PFSK-1 (cell line): ENCODE measurements at regions not wholly inside any gene's neighbourhood (a gene's known extent, or its start where the extent isn't known, plus 50 kb on each side); places are given as distances from the start of the nearest gene placed in this dataset.

Source experiments
- FOXP2 ChIP-seq: optimal IDR thresholded peaks from 2 replicates; pipeline ENCODE3; 2011; ENCODE audit warnings: borderline replicate concordance, control low read depth, inconsistent platforms; ENCODE audit not compliant: insufficient read depth; ENCODE audit errors: extremely low read length, extremely low read depth
- POLR2AphosphoS5 ChIP-seq: IDR thresholded peaks from 2 replicates; pipeline ENCODE4 v1.6.1; 2012; ENCODE audit warnings: low read depth, mild to moderate bottlenecking, control low read depth, low read length, moderate library complexity
- SIN3A ChIP-seq: IDR thresholded peaks from 2 replicates; pipeline ENCODE4 v1.6.1; 2012; ENCODE audit warnings: mild to moderate bottlenecking, low read length, moderate library complexity, borderline replicate concordance; ENCODE audit not compliant: insufficient read depth
- TAF1 ChIP-seq: IDR thresholded peaks from 2 replicates; pipeline ENCODE4 v1.6.1; 2012; ENCODE audit warnings: low read length, control low read depth, borderline replicate concordance; ENCODE audit not compliant: insufficient read depth
- TF ChIP-seq, protein P1 (sequence below), 2 experiments: IDR thresholded peaks; 2 replicates each; pipeline versions ENCODE4 v1.6.1 to v1.8.0; 2011 to 2012; ENCODE audit warnings: low read depth in 2 of 2, low read length in 2 of 2, control low read depth in 1 of 2, inconsistent platforms in 1 of 2, mild to moderate bottlenecking in 1 of 2, moderate library complexity in 1 of 2; ENCODE audit not compliant: insufficient read depth in 1 of 2

- no peak for TF ChIP-seq FOXP2
- TF ChIP-seq, protein P1, sequence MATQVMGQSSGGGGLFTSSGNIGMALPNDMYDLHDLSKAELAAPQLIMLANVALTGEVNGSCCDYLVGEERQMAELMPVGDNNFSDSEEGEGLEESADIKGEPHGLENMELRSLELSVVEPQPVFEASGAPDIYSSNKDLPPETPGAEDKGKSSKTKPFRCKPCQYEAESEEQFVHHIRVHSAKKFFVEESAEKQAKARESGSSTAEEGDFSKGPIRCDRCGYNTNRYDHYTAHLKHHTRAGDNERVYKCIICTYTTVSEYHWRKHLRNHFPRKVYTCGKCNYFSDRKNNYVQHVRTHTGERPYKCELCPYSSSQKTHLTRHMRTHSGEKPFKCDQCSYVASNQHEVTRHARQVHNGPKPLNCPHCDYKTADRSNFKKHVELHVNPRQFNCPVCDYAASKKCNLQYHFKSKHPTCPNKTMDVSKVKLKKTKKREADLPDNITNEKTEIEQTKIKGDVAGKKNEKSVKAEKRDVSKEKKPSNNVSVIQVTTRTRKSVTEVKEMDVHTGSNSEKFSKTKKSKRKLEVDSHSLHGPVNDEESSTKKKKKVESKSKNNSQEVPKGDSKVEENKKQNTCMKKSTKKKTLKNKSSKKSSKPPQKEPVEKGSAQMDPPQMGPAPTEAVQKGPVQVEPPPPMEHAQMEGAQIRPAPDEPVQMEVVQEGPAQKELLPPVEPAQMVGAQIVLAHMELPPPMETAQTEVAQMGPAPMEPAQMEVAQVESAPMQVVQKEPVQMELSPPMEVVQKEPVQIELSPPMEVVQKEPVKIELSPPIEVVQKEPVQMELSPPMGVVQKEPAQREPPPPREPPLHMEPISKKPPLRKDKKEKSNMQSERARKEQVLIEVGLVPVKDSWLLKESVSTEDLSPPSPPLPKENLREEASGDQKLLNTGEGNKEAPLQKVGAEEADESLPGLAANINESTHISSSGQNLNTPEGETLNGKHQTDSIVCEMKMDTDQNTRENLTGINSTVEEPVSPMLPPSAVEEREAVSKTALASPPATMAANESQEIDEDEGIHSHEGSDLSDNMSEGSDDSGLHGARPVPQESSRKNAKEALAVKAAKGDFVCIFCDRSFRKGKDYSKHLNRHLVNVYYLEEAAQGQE (IDR thresholded peaks at IDR 0.05; ENCODE audit: insufficient read depth in 1 of 2, low read depth in 2 of 2, low read length in 2 of 2): no peak
- TF ChIP-seq SIN3A: no peak
- no peak for TF ChIP-seq POLR2AphosphoS5
- no peak for TF ChIP-seq TAF1
These were observed 162.8 kb upstream of the RSPO3 start for GRCh38 chr6:126955621-126956020.

GRCh38 chr6:126957721-126958120 lies 160.8 kb upstream of the RSPO3 start:
- no peak for TF ChIP-seq FOXP2
- TF ChIP-seq, protein P1 (IDR thresholded peaks at IDR 0.05; ENCODE audit: insufficient read depth in 1 of 2, low read depth in 2 of 2, low read length in 2 of 2): no peak
- TF ChIP-seq TAF1: no peak
- no peak for TF ChIP-seq SIN3A
- TF ChIP-seq POLR2AphosphoS5: no peak

DNA sequence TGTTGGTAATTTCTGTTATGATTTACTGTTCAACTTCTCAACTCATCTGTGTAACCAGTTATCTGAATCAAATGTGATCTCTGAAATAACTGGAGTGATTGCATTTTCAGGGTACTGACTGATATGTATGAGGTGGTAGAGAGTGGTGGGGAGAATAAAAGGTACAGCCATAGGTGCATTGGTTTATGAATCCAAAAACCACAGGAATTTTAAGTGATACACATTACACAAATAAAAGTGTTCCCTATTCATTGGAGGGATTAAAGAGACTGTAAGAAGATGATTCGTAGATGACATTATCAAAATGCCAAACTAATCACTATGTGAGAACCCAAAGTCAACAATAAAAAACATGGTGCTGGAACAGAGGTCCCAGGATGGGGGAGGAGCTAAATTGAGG lies 158.7 kb upstream of the RSPO3 start:
- TF ChIP-seq TAF1: no peak
- no peak for TF ChIP-seq POLR2AphosphoS5
- TF ChIP-seq, protein P1 (IDR thresholded peaks at IDR 0.05; ENCODE audit: insufficient read depth in 1 of 2, low read depth in 2 of 2, low read length in 2 of 2): no peak
- no peak for TF ChIP-seq SIN3A
- TF ChIP-seq FOXP2: no peak

DNA sequence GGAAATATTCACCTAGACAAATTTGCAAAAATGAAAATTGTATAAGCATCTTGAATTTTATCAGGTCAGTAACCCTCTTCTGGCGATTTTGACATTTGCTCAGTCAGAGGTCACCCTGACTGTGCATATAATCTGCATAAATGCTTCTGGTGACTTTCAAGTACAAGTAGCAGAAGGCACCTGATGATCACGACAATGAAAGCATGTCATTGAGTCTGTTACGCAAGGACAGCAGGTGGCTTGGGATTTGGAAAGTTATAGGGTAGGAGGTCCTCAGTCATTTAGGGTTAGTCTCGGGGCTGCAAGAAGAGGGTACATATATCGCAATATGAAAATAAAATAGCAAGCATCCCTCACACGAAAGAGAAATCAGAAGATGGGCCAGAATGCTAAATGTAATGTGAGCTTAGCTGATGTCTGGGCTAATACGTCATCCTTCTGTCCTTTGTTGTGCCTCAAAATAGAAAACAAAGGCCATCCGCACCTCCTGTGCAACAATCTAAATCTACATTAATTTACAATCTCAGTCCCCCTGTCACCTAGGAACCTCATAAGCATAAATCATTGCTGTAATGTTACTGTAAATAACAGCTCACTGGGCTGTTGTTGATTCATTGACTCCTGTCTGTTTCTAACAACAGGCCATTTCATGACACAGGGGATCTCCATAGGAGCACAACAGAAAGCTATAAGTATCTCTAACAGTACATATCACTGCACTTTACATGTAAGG lies 155.2 kb upstream of the RSPO3 start:
- TF ChIP-seq SIN3A (no peak), TAF1 (no peak), POLR2AphosphoS5 (no peak), FOXP2 (no peak)
- TF ChIP-seq, protein P1 (IDR thresholded peaks at IDR 0.05; ENCODE audit: insufficient read depth in 1 of 2, low read depth in 2 of 2, low read length in 2 of 2): no peak
